Central memory CD8-positive, alpha-beta T cell (primary cell): ENCODE measurements at regions not wholly inside any gene's neighbourhood (a gene's known extent, or its start where the extent isn't known, plus 50 kb on each side); places are given as distances from the start of the nearest gene placed in this dataset.
"Not testable (repeated sequence)": the region's sequence is repeated elsewhere in the genome, so short reads cannot be mapped to it uniquely, and the experiment has no call there.

Experiments used
- ATAC-seq: fragments of 150-1000 bp; cut with Tn5 transposase; replicated peaks from 2 replicates; pipeline ENCODE4 v1.10.0; 2022; ENCODE audit warnings: mild to moderate bottlenecking, moderate FRiP score, moderate number of reproducible peaks; ENCODE audit not compliant: poor library complexity, severe bottlenecking; ENCODE audit errors: extremely low read depth
- DNase-seq, 2 donors: peaks; one replicate each; pipeline ENCODE4 v3.0.0; 2021; ENCODE audit warnings: low spot score in 2 of 2
- H3K27ac Mint-ChIP-seq: one replicate; pipeline ENCODE4 v1.8.0; 2022; ENCODE audit warnings: low read depth, mild to moderate bottlenecking, moderate library complexity, mixed read lengths
- H3K27me3 Mint-ChIP-seq: one replicate; pipeline ENCODE4 v1.8.0; 2022; ENCODE audit warnings: mixed read lengths
- H3K36me3 Mint-ChIP-seq: one replicate; pipeline ENCODE4 v1.8.0; 2022; ENCODE audit warnings: mild to moderate bottlenecking, moderate library complexity, mixed read lengths; ENCODE audit not compliant: insufficient read depth
- H3K4me1 Mint-ChIP-seq: one replicate; pipeline ENCODE4 v1.8.0; 2022; ENCODE audit warnings: mixed read lengths
- H3K4me3 Mint-ChIP-seq: one replicate; pipeline ENCODE4 v1.8.0; 2022; ENCODE audit warnings: mild to moderate bottlenecking, moderate library complexity, mixed read lengths
- H3K9me3 Mint-ChIP-seq: one replicate; pipeline ENCODE4 v1.8.0; 2022; ENCODE audit warnings: mixed read lengths

DNA sequence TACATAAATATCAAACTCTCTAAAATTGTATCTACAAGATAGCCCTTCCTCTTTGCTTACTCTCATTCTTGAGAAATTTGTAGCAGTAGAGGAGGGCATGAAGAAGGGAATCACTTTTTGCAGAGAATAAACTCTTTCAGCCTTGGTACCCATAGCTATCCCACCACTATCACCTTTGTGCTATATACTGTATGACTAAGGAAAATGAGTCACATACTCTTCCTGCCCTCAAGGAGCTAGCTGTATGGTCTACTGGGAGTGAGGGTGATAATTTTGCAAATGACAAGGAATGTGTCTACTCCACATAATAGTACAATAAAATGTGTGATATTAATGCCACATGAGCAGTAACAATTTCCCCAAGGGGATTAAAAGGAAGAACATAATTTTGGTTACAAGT is 184.6 kb upstream of the WSB1 start:
- peaks cover 24% of the 10 kb centered on the region for H3K27me3 Mint-ChIP-seq
- ATAC-seq (no peak), DNase-seq (no peak)
- no peaks in the 10 kb centered on the region for H3K9me3 Mint-ChIP-seq
- no peaks in the 10 kb centered on the region for H3K4me1 Mint-ChIP-seq
- H3K4me3 Mint-ChIP-seq: no peak overlapping the region
- peaks cover 1% of the 10 kb centered on the region for H3K36me3 Mint-ChIP-seq
- no peak overlapping the region for H3K27ac Mint-ChIP-seq

DNA sequence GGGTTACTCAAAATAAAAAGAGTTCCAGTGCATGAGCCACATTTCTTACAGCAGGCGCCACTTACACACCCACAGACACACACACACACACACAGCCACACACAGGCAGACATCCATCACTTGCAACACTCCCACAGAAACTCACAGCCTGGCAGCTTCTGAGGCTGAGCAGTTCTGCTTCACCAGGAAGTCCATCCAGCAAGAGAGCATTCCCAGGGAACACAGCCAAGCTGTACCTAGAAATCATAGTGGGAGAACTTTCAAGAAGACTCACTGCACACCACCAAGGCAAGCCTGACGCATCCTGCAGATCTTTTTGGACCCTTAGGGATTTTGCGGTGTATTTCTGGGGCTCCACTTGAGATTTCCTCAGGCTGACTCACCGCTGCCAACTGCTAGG is 140.9 kb upstream of the WSB1 start:
- Mint-ChIP-seq H3K36me3 (no peaks in the 10 kb centered on the region), H3K9me3 (no peaks in the 10 kb centered on the region), H3K4me1 (no peaks in the 10 kb centered on the region), H3K4me3 (no peak overlapping the region), H3K27me3 (no peaks in the 10 kb centered on the region), H3K27ac (no peak overlapping the region)
- ATAC-seq (no peak), DNase-seq (no peak)

DNA sequence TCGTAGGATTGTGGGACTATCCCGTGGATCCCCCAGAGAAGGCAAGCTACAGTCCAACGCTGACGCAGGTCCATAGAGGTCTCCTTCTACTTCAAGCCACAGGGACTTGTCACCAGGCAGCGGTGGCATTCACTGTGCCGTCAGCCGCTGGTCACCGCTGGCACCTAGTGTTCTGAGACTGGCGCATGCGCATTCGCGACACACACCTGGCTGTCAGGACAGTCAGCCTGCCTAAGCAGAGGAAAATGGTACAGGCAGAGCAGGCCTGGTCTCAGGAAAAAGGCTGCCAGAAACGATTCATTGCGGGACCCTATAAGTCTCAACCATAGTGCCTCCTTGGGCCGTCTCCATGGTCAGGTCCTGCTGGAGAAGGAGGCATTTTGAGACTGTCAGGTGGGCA is 138.0 kb upstream of the WSB1 start:
- no peaks in the 10 kb centered on the region for H3K9me3 Mint-ChIP-seq
- no peaks in the 10 kb centered on the region for H3K36me3 Mint-ChIP-seq
- DNase-seq (no peak), ATAC-seq (no peak)
- H3K27me3 Mint-ChIP-seq: no peaks in the 10 kb centered on the region
- H3K4me3 Mint-ChIP-seq: no peak overlapping the region
- H3K27ac Mint-ChIP-seq: no peak overlapping the region
- H3K4me1 Mint-ChIP-seq: no peaks in the 10 kb centered on the region

DNA sequence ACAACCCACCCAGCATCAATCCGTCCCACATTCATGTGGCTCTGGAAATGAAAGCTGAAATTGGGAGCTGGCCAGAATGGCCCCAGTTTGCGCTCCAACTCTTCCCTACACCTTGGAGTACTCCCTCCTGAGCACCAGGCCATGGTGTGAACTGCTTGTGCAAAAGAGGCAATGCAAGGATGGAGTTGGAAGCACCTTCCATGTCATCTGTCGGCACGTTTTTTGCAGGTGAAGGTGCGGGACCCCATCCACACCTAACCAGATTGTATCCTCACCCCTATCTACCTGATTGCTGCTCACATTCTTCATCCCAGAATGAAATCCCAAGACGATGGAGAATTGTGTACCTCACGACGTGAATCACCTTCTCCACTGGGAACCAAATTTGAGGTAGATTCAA is 136.6 kb upstream of the WSB1 start:
- Mint-ChIP-seq H3K27me3 (no peaks in the 10 kb centered on the region), H3K4me1 (no peaks in the 10 kb centered on the region), H3K36me3 (no peaks in the 10 kb centered on the region), H3K4me3 (no peak overlapping the region), H3K9me3 (no peaks in the 10 kb centered on the region), H3K27ac (no peak overlapping the region)
- DNase-seq: no peak
- no peak for ATAC-seq

DNA sequence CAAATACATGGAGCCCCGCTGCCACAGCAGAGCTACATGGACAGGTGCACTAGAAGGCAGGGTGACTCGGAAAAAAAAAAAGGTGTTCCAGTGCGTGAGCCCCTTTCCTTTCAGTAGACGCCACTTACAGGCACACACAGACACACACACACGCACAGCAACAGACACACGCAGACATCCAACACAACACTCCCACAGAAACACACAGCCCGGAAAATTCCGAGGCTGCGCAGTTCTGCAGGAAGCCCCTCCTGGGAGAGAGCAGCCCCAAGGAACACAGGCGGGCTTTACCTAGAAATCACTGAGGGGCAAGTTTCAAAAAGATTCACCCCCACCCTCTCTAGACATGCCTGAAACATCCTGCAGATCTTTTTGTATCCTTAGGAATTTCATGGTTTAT is 136.0 kb upstream of the WSB1 start:
- no peak for DNase-seq
- H3K4me1 Mint-ChIP-seq: no peaks in the 10 kb centered on the region
- no peak for ATAC-seq
- no peaks in the 10 kb centered on the region for H3K27me3 Mint-ChIP-seq
- H3K4me3 Mint-ChIP-seq: no peak overlapping the region
- H3K36me3 Mint-ChIP-seq: no peaks in the 10 kb centered on the region
- H3K9me3 Mint-ChIP-seq: no peaks in the 10 kb centered on the region
- no peak overlapping the region for H3K27ac Mint-ChIP-seq

DNA sequence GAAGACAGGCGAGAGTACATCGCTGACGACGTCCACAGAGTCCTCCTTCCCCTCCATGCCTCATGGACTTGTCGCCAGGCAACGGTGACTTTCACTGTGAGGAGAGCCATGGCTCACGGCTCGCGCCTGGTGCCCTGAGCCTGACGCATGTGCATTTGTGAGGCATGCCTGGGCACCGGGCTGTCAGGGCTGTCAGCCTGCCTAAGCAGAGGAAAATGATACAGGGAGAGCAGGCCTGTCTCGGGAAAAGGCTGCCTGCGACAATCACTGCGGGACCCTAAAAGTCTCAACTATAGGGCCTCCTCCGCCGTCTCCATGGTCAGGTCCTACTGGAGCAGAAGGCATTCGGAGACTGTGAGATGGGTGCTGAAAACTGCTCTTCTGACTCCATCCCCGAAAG is 135.5 kb upstream of the WSB1 start:
- H3K4me1 Mint-ChIP-seq: no peaks in the 10 kb centered on the region
- no peak overlapping the region for H3K27ac Mint-ChIP-seq
- DNase-seq (no peak), ATAC-seq (no peak)
- H3K36me3 Mint-ChIP-seq: no peaks in the 10 kb centered on the region
- H3K4me3 Mint-ChIP-seq: no peak overlapping the region
- no peaks in the 10 kb centered on the region for H3K9me3 Mint-ChIP-seq
- H3K27me3 Mint-ChIP-seq: no peaks in the 10 kb centered on the region

DNA sequence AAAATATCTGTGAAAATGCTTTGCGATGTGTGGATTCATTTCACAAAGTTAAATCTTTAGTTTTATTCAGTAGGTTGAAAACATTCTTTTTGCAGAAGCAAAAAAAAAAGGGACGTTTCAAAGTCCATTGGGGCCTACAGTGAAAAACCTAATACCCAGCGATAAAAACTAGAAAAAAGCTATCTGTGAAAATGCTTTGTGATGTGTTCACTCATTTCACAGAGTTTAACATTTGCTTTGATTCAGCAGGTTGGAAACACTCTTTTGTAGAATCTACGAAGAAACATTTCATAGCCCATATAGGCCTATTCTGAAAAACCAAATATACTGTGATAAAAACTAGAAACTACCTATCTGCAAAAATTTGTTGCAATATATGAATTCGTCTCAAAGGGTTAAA is 113.6 kb upstream of the WSB1 start:
- DNase-seq (no peak), ATAC-seq (no peak)
- Mint-ChIP-seq H3K9me3 (no peaks in the 10 kb centered on the region), H3K4me1 (no peaks in the 10 kb centered on the region), H3K36me3 (no peaks in the 10 kb centered on the region), H3K27ac (no peak overlapping the region), H3K27me3 (no peaks in the 10 kb centered on the region), H3K4me3 (no peak overlapping the region)

DNA sequence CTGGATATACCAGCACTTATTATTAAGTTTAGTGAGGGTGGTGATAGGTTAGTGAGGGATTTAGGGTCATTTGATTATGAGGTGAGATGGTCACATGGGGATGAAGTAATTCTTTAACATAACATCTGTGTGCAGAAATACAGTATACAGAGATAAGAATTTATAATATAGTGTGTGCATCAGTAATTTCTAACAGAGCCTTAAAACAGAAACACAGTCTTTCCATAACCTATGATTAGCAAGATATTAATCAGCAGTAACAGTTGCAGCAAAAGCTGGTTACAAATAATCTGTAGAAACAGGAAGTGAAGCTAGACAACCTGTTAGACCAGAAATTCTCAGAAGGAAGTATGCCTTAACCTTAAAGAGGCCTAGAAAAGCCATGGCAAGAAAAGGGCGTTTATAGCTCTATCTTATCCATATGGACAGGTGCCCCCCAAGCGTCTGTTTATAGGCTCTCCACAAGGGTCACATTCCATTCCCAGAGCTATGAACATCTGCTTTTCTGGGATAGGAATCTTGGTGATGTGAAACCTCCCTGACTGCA is 112.5 kb upstream of the WSB1 start:
- not testable (repeated sequence) for H3K36me3 Mint-ChIP-seq, H3K4me1 Mint-ChIP-seq, H3K27ac Mint-ChIP-seq, ATAC-seq, H3K9me3 Mint-ChIP-seq, H3K27me3 Mint-ChIP-seq, DNase-seq, H3K4me3 Mint-ChIP-seq

DNA sequence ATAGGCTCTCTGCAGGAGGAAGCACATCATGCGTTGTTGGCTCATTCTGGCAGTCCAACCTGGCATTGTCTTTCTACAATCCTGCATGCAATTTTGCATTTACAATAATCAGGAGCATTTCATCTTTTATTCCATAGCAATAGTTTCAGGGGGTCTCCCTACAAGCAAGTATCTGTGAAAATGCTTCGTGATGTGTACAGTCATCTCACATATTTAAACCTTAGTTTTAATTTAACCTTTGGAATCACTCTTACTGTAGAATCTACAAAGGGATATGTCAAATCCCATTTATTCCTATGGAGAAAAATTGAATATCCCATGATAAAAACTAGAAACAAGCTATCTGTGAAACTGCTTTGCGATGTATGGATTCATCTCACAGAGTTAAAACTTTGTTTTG is 112.0 kb upstream of the WSB1 start:
- ATAC-seq: no peak
- Mint-ChIP-seq H3K9me3 (no peaks in the 10 kb centered on the region), H3K27ac (no peak overlapping the region)

DNA sequence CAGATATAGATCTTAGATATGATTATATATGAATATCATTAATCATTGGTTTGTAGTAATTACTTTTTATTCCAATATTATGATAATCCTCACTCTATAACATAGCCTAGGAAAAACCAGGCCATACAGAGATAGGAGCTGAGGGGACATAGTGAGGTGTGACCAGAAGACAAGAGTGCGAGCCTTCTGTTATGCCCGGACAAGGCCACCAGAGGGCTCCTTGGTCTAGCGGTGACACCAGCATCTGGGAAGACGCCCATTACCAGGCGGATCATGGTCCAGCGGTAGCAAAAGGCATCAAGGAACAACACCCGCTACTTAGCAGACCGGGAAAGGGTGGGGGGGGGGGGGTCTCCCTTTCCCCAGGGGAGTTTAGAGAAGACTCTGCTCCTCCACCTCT is 96.4 kb upstream of the WSB1 start:
- not testable (repeated sequence) for H3K9me3 Mint-ChIP-seq, H3K27me3 Mint-ChIP-seq, H3K27ac Mint-ChIP-seq, DNase-seq, H3K36me3 Mint-ChIP-seq, ATAC-seq, H3K4me3 Mint-ChIP-seq, H3K4me1 Mint-ChIP-seq

More for the DNA sequence above, 112.0 kb upstream of the WSB1 start:
- Mint-ChIP-seq H3K4me3 (no peak overlapping the region), H3K27me3 (no peaks in the 10 kb centered on the region), H3K4me1 (no peaks in the 10 kb centered on the region), H3K36me3 (no peaks in the 10 kb centered on the region)
- no peak for DNase-seq

DNA sequence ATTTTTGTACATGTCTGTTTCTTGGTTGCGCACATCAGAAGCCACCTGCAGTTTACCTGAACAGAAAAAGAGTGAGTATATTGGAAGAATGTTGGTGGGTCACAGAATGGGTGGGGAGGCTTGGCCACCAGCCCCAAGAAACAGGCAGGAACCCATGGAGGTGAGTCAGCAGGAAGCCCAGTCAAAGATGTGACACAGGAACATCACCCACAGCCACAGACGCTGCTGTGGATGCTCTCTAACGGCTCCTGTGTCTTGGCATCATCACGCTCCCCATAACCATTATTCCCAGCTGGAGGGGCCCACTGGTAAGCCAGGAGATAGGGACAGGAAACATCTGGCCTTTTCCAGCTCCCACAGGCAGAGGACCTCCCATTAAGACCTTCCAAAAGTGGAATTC is 94.0 kb upstream of the WSB1 start:
- ATAC-seq: no peak
- Mint-ChIP-seq H3K9me3 (no peaks in the 10 kb centered on the region), H3K4me1 (peaks cover 8% of the 10 kb centered on the region), H3K4me3 (no peak overlapping the region), H3K36me3 (no peaks in the 10 kb centered on the region), H3K27ac (no peak overlapping the region), H3K27me3 (no peaks in the 10 kb centered on the region)
- no peak for DNase-seq

DNA sequence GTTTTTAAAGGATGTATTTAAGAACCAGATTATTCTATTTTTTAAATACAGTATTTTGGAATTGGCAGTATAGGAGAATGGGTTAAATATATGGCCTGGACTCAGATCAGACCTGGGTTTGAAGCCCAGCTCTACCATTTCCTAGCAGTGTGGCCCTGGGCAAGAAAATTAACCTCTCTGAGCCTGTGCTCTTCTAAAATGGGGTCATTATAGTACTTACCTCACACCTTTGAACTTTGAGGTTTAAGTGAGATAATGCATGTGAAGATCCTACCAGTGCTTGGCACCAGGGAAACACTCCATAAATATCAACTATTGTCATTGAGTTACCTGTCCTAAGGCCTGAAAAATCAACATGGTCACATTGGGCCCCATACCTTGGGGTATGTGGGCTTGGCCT is 93.4 kb upstream of the WSB1 start:
- Mint-ChIP-seq H3K36me3 (no peaks in the 10 kb centered on the region), H3K27me3 (no peaks in the 10 kb centered on the region), H3K4me3 (no peak overlapping the region), H3K4me1 (peaks cover 8% of the 10 kb centered on the region), H3K27ac (no peak overlapping the region), H3K9me3 (no peaks in the 10 kb centered on the region)
- ATAC-seq (no peak), DNase-seq (no peak)

DNA sequence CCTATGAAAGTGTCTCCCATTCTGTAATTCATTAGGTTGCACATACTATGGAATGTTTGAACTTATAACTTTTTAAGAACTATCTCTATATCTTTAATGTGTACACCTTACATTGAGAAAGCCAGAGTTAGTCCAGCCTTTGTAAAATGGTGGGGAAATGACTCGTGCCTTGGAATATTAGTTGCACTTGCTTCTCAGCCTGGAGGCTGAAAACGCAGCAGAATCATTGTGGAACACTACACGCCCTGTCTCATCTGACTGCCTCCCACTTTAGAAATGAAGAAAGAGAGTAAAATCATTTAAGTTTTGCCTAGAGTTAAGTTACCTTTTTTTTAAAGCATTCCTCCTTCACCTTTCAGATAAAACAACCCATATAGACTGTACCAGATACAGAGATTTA is 90.7 kb upstream of the WSB1 start:
- H3K27ac Mint-ChIP-seq: no peak overlapping the region
- no peaks in the 10 kb centered on the region for H3K9me3 Mint-ChIP-seq
- no peaks in the 10 kb centered on the region for H3K36me3 Mint-ChIP-seq
- DNase-seq (no peak), ATAC-seq (no peak)
- peaks cover 8% of the 10 kb centered on the region for H3K4me1 Mint-ChIP-seq
- no peak overlapping the region for H3K4me3 Mint-ChIP-seq
- H3K27me3 Mint-ChIP-seq: no peaks in the 10 kb centered on the region

DNA sequence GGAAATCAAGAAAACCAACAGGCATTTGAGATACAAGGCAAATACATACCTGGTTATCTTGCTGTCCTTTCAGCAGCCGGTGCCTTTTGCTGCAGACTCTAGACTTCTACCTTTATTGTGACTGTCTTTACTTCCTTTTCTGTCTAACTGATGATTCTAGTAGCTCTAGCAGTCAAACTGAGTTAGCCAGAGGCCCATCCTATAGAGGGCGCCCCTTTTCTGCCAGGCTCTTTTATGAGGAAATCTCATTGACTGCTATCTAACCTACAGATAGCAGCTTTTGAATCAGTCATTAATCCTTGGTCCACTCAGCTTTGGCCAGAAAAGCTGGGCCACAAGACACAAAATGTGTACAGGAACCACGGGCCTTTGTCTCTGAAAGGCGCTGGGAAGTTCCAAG is 87.5 kb upstream of the WSB1 start:
- DNase-seq: no peak
- Mint-ChIP-seq H3K4me3 (no peak overlapping the region), H3K27ac (no peak overlapping the region), H3K27me3 (no peaks in the 10 kb centered on the region), H3K4me1 (no peaks in the 10 kb centered on the region), H3K36me3 (no peaks in the 10 kb centered on the region), H3K9me3 (no peaks in the 10 kb centered on the region)
- ATAC-seq: no peak
